Middle frontal gyrus (tissue), 1 donor: ENCODE measurements at regions not wholly inside any gene's neighbourhood (a gene's known extent, or its start where the extent isn't known, plus 50 kb on each side); places are given as distances from the start of the nearest gene placed in this dataset.

Experiments used
- DNase-seq: peaks from one replicate; pipeline ENCODE4 v3.0.0-alpha.2; 2015; ENCODE audit warnings: low spot score; ENCODE audit errors: extremely low spot score

DNA sequence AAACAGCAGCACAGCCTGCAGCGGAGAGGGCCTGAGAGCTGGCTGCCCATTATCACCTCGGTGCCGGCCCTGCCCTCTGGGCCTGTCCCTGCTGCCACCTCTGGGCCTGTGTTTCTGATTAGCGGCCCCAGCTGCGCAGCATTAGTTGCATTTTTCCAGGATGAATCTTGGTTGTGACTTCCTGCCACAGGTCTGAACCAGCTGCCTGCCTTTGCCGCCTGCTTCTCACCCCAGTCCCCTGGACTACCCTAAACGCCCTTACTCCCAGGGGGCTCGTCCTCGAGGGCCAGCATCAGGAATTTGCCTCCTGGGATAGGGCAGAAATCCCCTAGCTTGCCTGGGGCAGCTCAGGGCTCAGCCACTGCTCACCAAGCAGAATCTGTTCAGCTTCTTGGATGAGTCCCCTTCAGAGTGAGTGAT, 342.8 kb downstream of the DYSF start:
- no peak for DNase-seq

DNA sequence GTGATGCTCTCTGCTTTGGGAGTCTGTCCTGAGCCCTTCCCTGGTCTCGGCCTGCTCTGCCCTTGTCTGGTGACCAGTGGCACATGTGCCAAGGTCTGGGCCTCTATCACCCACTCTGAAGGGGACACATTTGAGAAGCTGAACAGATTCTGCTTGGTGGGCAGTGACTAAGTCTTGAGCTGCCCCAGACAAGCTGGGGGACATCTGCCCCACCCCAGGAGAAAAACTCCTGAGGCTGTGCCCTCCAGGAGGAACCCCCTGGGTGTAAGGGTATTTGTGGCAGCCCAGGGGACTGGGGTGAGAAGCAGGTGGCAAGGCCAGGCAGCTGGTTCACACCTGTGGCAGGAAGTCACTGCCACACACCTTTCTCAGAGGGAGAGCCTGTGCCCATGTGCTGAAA, 342.1 kb downstream of the DYSF start:
- DNase-seq, result no peak

DNA sequence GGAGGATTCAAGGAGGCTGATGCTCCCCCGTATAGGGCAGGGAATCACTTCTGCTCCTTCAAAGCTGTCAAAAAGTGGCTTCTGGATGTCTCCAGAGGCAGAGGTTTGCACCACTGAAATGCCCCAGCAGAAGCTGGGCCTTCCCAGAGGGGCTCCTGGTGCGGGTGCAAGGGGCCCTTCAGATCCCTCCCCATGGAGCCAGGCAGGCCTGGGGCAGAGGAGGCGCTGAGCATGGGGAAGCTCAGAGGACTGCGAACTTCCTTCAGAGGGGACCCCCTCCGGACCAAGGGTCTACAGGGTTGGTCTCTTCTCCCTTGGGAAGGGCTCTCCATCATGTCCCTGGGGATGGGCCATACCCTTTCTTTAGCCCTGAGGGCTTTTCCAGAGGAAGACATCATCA, 341.2 kb downstream of the DYSF start:
- DNase-seq, result no peak

- DNase-seq, result no peak
Measured at GRCh38 chr2:71793926-71794325, 340.6 kb downstream of the DYSF start.

DNA sequence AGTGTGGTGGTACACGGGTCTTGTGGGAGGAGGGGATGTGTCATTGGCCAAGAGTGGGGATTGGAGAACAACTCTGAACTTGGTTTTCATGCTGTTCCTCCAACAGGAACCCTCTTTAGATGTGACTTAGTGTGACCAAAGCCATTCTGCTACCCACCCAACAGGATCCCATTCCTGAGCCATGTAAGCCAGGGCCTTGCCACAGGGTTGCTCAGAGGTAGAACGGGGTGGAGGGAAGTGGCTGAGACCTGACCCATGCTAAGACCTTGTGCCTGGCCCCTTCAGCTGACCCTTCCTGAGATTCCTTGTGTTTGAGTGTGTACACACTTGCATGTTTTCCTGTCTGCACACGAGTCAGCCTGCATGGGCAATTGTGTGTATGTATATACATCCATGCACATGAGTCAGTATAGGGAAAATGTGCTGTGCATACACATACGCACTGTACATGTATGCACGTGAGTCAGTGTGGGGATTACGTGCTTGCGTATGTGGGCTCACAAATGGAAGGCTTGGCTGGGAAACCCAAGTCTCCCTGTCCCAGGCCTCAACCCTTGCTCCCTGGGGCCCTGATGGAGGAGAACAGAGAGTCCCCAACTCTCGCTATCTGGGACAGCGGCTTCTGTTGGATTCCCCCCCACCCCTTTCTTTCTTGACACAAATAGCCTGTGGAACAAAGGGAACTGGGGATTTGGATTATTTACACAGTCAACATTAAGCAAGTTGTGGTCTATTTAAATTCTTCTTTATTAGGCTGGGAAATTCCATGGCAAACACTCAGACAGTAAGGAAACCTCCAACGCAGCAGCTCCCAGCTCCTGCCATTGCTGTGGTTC, 339.8 kb downstream of the DYSF start:
- no peak for DNase-seq

DNA sequence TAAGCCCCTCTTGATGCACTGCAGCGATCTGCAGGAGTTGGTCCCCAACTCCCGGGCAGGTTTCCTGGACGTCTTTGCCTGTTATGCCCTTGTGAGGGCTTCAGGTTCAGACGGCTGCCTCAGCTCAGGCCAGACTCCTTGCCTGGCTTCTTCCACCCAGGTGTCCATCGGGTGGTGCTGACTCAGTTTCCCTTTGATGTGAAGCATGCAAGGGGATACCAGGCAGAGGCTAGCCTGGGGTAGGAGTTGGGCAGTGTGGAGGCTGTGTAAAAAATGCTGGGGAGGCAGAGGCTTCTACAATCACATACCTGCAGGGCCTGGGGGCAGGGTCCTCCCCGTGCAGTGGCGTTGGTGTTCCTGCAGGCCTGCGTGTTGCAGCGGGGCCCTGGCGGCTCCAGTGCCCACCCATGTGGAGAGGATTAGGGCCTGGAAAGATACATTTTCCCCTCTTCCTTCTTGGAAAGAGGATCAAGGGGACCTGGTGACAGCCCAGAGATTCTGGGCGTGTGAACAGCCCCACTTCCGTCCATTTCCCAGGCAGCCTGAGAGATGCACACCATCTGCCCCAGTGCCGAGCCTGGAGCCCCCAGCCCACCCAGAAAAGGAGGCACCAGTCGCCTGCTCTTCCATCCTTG, 338.3 kb downstream of the DYSF start:
- no peak for DNase-seq

GRCh38 chr2:71791061-71791450, 337.7 kb downstream of the DYSF start:
- DNase-seq, result no peak

DNA sequence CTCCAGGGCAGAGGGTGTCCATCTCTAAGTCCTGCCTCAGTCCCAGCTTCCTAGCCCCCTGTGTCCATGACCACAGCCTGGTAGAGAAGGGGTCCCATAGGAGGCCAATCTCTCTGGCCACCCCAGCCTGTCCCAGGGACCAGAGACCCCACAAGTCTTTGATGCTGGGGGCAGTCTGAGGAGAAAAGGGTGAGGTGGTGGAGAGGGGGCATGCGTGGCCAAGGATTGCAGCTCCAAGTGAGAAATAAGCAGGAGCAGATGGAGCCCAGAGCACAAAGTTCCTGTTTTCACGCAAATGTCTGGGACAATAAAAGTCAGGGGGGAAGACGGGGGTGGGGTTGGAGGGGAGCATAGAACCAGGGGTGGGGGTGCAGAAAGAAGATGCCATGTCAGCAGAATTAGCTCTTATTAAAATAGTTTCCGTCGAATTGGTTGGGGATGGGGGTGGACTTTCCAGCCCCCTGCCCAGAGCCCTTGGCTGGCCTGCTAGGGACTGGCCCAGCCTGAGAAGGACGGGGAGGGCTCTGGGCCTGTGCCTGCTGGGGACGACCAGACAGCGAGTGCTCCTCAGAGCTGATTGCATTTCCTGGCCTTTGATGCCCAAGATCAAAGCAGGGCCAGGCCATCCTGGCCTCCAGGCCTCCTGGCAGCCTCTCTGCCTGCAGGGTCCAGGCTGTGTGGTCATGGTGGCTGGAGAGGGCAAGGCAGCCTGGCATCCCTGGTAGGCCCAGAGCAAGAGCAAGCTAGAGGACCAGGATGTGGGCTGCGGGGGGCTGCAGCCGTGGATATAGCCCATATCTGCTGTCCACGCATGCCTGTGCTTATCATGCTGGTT, 337.1 kb downstream of the DYSF start:
- no peak for DNase-seq

GRCh38 chr2:71789556-71790204, 336.3 kb downstream of the DYSF start:
- DNase-seq, result no peak

DNA sequence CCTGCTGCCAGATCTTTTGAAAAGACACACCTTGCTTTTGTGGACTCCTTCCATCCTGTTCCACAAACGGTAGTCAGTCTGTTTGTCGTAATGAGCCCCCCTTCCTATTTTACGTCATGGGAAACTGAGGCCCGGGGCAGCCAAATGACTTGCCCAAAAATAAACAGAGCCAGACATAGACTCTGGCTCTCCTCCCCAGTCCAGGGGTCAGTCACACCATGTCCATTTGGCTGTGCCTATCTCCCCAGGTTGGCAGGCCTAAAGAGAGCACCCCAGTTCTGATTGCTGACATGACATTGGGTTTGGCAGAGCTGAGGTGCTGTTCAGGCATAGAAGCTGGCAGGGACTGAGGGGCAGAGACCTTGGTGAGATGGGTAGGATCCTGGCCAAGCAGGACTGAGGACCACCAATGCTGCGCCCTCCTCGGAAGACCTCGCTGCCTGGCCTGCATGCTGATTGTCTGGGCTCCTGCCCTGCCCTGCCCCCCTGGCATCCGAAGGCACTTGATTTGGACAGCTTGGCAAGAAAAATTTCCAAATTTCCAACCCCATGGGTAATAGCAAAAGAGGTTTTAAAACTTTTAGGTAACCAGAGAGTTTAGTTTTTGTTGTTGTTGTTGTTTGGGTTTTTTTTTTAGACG, 335.4 kb downstream of the DYSF start:
- DNase-seq, result no peak

DNA sequence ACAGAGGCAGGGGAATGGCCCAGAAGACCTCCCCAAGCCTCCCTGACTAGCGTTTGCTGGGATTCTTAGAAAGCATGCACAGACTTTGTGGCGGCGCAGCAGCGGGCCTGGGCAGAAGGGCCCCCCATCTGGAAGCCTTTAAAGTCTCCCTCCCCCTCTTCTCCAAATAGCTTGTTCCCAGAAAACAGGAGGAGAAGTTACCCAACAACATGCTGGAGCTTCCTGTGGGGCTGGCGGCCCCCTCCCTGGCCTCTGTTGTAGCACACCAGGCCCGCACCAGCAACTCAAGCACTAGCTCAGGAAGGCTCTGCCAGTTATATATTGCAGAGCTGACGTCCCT, 334.8 kb downstream of the DYSF start:
- DNase-seq, result no peak

DNA sequence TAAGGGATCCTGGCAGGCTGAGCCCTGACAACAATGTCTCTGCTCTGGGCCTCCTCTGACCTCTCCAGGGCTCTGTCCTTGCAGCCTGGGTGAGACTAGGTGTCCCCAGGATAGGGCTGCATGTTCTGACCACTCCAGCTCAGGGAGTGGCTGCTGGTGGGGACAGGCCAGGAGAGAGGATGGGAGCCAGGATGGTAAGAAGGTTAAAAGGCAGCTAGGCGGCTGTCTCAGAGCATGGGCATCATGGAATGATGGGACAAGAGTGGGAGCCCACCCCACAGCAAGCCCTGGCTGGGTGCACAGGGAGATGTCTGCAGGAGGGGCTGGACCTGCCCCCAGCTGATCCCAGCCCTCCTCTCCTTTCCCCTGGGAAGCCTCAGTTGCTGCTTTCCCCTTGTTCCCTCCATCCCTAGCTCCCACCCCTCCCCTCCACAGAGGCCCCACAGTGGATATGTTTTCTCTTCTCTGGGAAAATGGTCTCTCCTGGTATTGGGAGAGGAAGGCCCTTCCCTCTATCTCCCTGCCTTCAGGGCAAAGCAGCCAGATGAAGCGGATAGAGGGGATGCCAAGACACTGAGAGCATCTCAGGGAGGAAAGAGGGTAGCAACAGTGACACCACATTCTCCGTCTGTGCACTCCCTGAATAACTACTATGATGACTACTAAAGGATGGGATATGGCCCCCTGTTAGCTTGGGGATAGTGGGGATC, 334.3 kb downstream of the DYSF start:
- no peak for DNase-seq

- no peak for DNase-seq
Measured at GRCh38 chr2:71787108-71787415, 333.7 kb downstream of the DYSF start.

DNA sequence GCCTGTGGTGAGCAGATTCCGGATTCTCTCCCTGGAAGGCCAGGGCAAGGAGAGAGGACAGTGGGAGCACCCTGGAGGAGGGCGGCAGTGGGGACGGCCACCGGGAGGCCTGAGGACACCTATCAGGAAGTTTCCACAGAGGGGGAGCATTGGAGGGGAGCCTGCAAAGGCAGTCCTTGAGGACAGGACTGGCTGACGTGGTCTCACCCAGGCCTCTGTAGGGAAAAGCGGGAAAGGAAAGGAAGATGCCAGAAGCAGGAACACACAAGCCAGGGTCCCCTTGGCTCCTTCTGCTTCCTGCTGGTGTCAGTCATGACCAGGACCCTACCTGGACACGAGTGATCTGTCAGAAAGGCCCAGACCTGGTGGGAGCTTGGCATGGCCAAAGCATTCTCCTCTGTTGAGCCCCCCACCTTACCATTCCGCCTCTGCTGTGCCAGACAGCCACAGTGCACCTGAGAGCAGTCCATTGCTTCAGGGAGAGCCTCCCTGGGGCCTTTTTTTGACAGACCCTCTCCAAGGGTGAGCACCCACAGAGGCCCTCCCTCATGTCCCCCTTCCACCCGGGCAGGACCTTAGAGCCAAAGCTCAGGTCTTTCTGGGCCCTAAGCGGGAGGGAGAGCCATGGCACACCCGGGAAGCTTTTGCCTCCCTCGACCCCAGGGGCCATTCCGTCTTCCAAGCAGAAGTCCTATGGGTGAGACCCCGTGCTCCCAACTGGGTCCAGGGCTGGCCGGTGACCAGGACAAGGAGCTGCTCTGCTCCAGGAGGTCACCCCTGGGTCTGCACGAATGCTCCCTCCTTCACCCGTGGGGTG, 333.1 kb downstream of the DYSF start:
- DNase-seq, result no peak

DNA sequence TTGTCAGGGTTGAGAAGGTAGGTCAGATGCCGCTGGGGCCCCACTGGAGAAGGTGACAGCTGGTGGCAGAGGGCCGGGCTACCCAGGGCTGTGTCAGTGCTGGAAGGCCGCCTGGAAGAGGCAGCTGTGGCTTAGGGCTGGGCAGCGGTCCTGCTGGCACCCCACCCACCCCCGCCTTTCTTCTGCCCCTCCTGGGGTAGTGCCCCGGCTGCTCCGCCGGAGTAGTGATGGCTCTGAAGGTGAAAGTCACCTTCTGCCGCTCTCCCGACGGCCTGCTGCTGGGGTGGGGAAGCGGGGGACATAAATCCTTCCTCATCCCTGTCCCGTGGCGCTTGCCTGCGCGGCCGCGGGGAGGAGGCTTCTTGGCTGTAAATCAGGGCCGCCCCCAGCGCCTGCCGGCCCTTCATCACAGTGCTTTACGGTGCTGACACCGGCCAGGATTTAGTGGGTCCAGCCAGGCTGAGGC, 332.2 kb downstream of the DYSF start:
- no peak for DNase-seq

GRCh38 chr2:71784734-71785511, 331.6 kb downstream of the DYSF start:
- no peak for DNase-seq

DNA sequence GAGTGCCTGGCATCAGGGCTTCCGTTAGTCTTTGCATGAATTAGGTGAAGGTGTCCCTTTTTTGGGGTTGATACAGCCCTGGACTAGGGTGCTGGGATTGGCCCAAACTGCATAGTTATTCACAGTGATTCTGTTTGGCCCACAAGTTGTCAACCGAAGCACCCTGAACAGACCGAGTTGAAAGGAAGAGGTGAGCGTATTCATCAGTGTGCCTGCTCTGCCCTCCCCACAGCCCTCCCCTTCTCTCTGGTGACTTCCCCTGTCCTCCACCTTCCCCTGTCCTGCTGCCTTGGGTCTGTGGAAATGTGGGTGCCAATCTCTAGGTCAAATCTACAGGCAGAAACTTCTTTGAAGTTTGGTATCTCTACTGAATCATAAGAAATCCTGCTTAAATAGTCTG, 330.5 kb downstream of the DYSF start:
- no peak for DNase-seq

DNA sequence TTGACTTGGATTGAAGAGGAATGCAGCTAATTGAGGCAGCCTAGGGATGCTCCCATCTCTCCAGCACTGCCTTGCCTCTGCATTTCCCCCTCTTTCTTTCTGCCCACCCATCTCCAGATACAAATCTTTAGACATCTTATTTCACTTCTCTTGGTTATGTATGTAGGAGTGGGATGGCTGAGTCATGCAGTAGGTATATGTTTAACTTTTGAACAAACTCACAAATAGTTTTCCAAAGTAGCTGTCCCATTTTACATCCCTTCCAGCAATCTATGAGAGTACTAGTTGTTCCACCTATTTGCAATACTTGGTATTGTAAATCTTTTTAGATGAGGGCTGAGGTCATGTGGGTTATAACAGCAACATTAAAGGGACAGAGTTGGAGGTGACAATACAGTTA, 329.9 kb downstream of the DYSF start:
- DNase-seq, result no peak

DNA sequence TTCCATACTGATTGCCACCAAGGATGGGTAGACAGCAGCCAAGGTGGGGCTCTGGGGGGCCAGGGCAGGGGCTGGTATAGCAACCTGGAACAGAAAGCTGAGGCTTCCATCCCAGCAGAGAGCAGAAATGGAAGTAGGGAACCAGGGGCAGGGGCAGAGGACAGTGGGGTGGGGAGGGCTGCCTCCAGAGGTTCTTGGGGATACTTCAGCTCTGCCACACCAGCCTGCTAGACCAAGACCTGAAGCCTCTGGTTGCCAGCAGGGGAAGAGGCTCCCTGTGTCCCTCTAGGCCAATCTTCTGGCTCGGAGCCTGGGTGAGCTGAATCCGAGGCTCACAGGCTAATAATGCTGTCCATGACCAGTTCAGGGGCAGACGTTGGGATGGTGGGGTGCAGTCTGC, 329.0 kb downstream of the DYSF start:
- no peak for DNase-seq
